ENCODE measurements at regions not wholly inside any gene's neighbourhood (a gene's known extent, or its start where the extent isn't known, plus 50 kb on each side); places are given as distances from the start of the nearest gene placed in this dataset.

DNA sequence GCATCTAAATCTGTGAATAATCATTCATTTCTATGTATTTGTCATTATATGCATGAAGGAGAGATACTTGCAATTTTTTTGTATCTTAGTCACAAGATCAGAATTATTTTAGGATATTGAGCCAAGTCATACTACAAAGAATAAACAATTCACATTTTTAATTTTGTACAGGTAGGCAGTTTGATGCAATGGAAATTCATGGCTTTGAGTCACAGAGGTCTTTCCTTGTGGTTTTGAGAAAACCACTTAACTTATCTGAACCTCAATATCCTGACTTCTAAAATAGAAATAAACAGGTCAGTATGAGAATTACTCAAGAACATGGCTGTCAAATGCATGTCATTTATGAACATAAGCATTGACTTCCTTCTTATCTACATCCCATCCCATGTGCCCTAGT, 221.4 kb upstream of the SLC10A2 start:
- Histone ChIP-seq H2AK5ac (ENCODE audit: low read depth, low read length) (no peak overlapping the region), H4K20me1 (ENCODE audit: insufficient read depth, low read length) (no peaks in the 10 kb centered on the region), H4K8ac (ENCODE audit: low read depth in 2 of 2, low read length in 2 of 2) (no peak overlapping the region), H4K5ac (ENCODE audit: low read depth, low read length) (no peak overlapping the region), H3K18ac (ENCODE audit: low read depth, low read length) (no peak overlapping the region), H3K4me3 (ENCODE audit: insufficient read depth, low read depth, low read length) (no peak overlapping the region), H3K23ac (ENCODE audit: low read depth, low read length) (no peak overlapping the region), H3K4me2 (ENCODE audit: low read depth, low read length) (no peak overlapping the region), H2AFZ (replicated peaks; ENCODE audit: low read length, poor library complexity) (no peak overlapping the region), H3K9me1 (ENCODE audit: insufficient read depth, low read length) (no peaks in the 10 kb centered on the region), H3K56ac (ENCODE audit: extremely low read depth, insufficient read depth, low read length) (no peak overlapping the region), H3K14ac (replicated peaks; ENCODE audit: low read depth, low read length) (no peak overlapping the region), H3K79me1 (ENCODE audit: low read depth in 1 of 2, low read length in 2 of 2) (no peaks in the 10 kb centered on the region), H3K9me3 (ENCODE audit: control insufficient read depth, insufficient read depth, low read length) (peaks cover 9% of the 10 kb centered on the region), H3K27me3 (ENCODE audit: control insufficient read depth, insufficient read depth, low read length) (no peaks in the 10 kb centered on the region), H3K9ac (ENCODE audit: low read depth, low read length) (no peak overlapping the region), H2AK9ac (replicated peaks; ENCODE audit: low read depth, low read length, poor library complexity) (no peak overlapping the region), H2BK20ac (ENCODE audit: low read depth, low read length) (no peak overlapping the region), H3K4me1 (ENCODE audit: control insufficient read depth, insufficient read depth, low read length) (no peaks in the 10 kb centered on the region), H3K36me3 (ENCODE audit: control insufficient read depth, insufficient read depth, low read length) (no peaks in the 10 kb centered on the region), H2BK120ac (ENCODE audit: low read depth, low read length) (no peak overlapping the region), H2BK15ac (ENCODE audit: low read depth, low read length) (no peak overlapping the region), H2BK5ac (ENCODE audit: low read depth, low read length, poor library complexity, severe bottlenecking) (no peak overlapping the region), H3K27ac (ENCODE audit: insufficient read depth, low read length) (no peak overlapping the region), H4K91ac (ENCODE audit: insufficient read depth, low read depth, low read length) (no peak overlapping the region), H3K4ac (ENCODE audit: low read depth, low read length) (no peak overlapping the region)
- no peak for TF ChIP-seq MAZ (IDR thresholded peaks at IDR 0.05; ENCODE audit: borderline replicate concordance, low read depth, low read length)
- no peak for TF ChIP-seq SMC3 (IDR thresholded peaks at IDR 0.05; ENCODE audit: low read depth, low read length)
- no peak for TF ChIP-seq MXI1 (IDR thresholded peaks at IDR 0.05; ENCODE audit: borderline replicate concordance, low read depth, low read length)
- no peak for TF ChIP-seq CHD1 (IDR thresholded peaks at IDR 0.05; ENCODE audit: low read depth, low read length)
- TF ChIP-seq CEBPB (IDR thresholded peaks at IDR 0.05; ENCODE audit: low read depth, low read length), result no peak
- no peak for TF ChIP-seq RCOR1 (IDR thresholded peaks at IDR 0.05; ENCODE audit: insufficient replicate concordance, low read length)
- TF ChIP-seq ELK1 (IDR thresholded peaks at IDR 0.05; ENCODE audit: borderline replicate concordance, low read depth, low read length), result no peak
- TF ChIP-seq FOS (IDR thresholded peaks at IDR 0.05; ENCODE audit: low read depth, low read length), result no peak
- TF ChIP-seq POLR2A (IDR thresholded peaks at IDR 0.05; ENCODE audit: low read depth, low read length), result no peak
- TF ChIP-seq, protein P1, sequence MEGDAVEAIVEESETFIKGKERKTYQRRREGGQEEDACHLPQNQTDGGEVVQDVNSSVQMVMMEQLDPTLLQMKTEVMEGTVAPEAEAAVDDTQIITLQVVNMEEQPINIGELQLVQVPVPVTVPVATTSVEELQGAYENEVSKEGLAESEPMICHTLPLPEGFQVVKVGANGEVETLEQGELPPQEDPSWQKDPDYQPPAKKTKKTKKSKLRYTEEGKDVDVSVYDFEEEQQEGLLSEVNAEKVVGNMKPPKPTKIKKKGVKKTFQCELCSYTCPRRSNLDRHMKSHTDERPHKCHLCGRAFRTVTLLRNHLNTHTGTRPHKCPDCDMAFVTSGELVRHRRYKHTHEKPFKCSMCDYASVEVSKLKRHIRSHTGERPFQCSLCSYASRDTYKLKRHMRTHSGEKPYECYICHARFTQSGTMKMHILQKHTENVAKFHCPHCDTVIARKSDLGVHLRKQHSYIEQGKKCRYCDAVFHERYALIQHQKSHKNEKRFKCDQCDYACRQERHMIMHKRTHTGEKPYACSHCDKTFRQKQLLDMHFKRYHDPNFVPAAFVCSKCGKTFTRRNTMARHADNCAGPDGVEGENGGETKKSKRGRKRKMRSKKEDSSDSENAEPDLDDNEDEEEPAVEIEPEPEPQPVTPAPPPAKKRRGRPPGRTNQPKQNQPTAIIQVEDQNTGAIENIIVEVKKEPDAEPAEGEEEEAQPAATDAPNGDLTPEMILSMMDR (conservative IDR thresholded peaks at IDR 0.05; ENCODE audit: low read depth, low read length), result no peak
- TF ChIP-seq BHLHE40 (IDR thresholded peaks at IDR 0.05; ENCODE audit: low read depth, low read length), result no peak
- dilution Hi-C loops (cut with HindIII; ENCODE audit: low sequenced_read_pairs, unreplicated experiment) (no loop called here), in situ Hi-C loops (cut with MboI; ENCODE audit: low sequenced_read_pairs) (no loop called here), intact Hi-C loops (cut with micrococcal nuclease) (no loop called here)
- POLR2A ChIA-PET (ENCODE audit: unreplicated experiment), result no interaction called here
- CTCF ChIA-PET, result no interaction called here
- ATAC-seq (ENCODE audit: low read depth) (no peak), DNase-seq (no peak)
- no TSS peak for BruUV-seq (replicated peaks)

All from IMR-90 (cell line).